Activated naive CD8-positive, alpha-beta T cell treated with anti-CD3 and anti-CD28 coated beads, Interleukin-2, amount 50 U/mL, for 24 hours (primary cell): ENCODE measurements at regions not wholly inside any gene's neighbourhood (a gene's known extent, or its start where the extent isn't known, plus 50 kb on each side); places are given as distances from the start of the nearest gene placed in this dataset.

Experiments used
- ATAC-seq: fragments of 150-1000 bp; cut with Tn5 transposase; one replicate; pipeline ENCODE4 v1.10.0; 2021
- DNase-seq: peaks from one replicate; pipeline ENCODE4 v3.0.0; 2021
- H3K27ac Mint-ChIP-seq: one replicate; pipeline ENCODE4 v1.8.0; 2021; ENCODE audit warnings: mild to moderate bottlenecking, mixed read lengths
- H3K27me3 Mint-ChIP-seq: one replicate; pipeline ENCODE4 v1.8.0; 2021; ENCODE audit warnings: mixed read lengths
- H3K36me3 Mint-ChIP-seq: one replicate; pipeline ENCODE4 v1.8.0; 2021; ENCODE audit warnings: low read depth, mixed read lengths
- H3K4me1 Mint-ChIP-seq: one replicate; pipeline ENCODE4 v1.8.0; 2021; ENCODE audit warnings: mixed read lengths
- H3K4me3 Mint-ChIP-seq: one replicate; pipeline ENCODE4 v1.8.0; 2021; ENCODE audit warnings: mild to moderate bottlenecking, moderate library complexity, mixed read lengths
- H3K9me3 Mint-ChIP-seq: one replicate; pipeline ENCODE4 v1.8.0; 2021; ENCODE audit warnings: mixed read lengths

GRCh38 chr17:11035681-11036080, 197.8 kb upstream of the PIRT start:
- Mint-ChIP-seq H3K27me3 (no peaks in the 10 kb centered on the region), H3K36me3 (no peaks in the 10 kb centered on the region), H3K9me3 (peaks cover 13% of the 10 kb centered on the region), H3K4me1 (no peaks in the 10 kb centered on the region), H3K4me3 (no peak overlapping the region), H3K27ac (no peak overlapping the region)
- DNase-seq (no peak), ATAC-seq (no peak)

GRCh38 chr17:11031787-11032186, 193.9 kb upstream of the PIRT start:
- Mint-ChIP-seq H3K4me3 (no peak overlapping the region), H3K36me3 (no peaks in the 10 kb centered on the region), H3K27me3 (no peaks in the 10 kb centered on the region), H3K9me3 (peaks cover 13% of the 10 kb centered on the region), H3K27ac (no peak overlapping the region), H3K4me1 (no peaks in the 10 kb centered on the region)
- ATAC-seq (no peak), DNase-seq (no peak)

- Mint-ChIP-seq H3K4me3 (no peak overlapping the region), H3K4me1 (no peaks in the 10 kb centered on the region)
- no peak for DNase-seq
Measured at GRCh38 chr17:11029791-11030190, 191.9 kb upstream of the PIRT start.

GRCh38 chr17:11028349-11028748, 190.5 kb upstream of the PIRT start:
- Mint-ChIP-seq H3K27me3 (no peaks in the 10 kb centered on the region), H3K9me3 (peaks cover 13% of the 10 kb centered on the region), H3K27ac (no peak overlapping the region), H3K4me1 (no peaks in the 10 kb centered on the region), H3K4me3 (no peak overlapping the region), H3K36me3 (no peaks in the 10 kb centered on the region)
- ATAC-seq, result no peak
- no peak for DNase-seq

More at GRCh38 chr17:11029791-11030190, 191.9 kb upstream of the PIRT start:
- H3K27me3 Mint-ChIP-seq, result no peaks in the 10 kb centered on the region
- ATAC-seq, result no peak
- H3K27ac Mint-ChIP-seq, result no peak overlapping the region
- no peaks in the 10 kb centered on the region for H3K36me3 Mint-ChIP-seq
- H3K9me3 Mint-ChIP-seq, result peaks cover 13% of the 10 kb centered on the region

GRCh38 chr17:11026903-11027302, 189.0 kb upstream of the PIRT start:
- Mint-ChIP-seq H3K36me3 (no peaks in the 10 kb centered on the region), H3K27ac (no peak overlapping the region), H3K27me3 (no peaks in the 10 kb centered on the region), H3K4me1 (no peaks in the 10 kb centered on the region), H3K9me3 (peaks cover 6% of the 10 kb centered on the region), H3K4me3 (no peak overlapping the region)
- ATAC-seq (no peak), DNase-seq (no peak)

GRCh38 chr17:11023639-11024479, 186.0 kb upstream of the PIRT start:
- Mint-ChIP-seq H3K9me3 (no peaks in the 10 kb centered on the region), H3K36me3 (no peaks in the 10 kb centered on the region), H3K27ac (no peak overlapping the region), H3K4me1 (no peaks in the 10 kb centered on the region), H3K27me3 (peaks cover 4% of the 10 kb centered on the region), H3K4me3 (no peak overlapping the region)
- ATAC-seq, result no peak
- no peak for DNase-seq

GRCh38 chr17:11006530-11006929, 168.6 kb upstream of the PIRT start:
- ATAC-seq, result no peak
- DNase-seq, result no peak
- H3K4me1 Mint-ChIP-seq, result no peaks in the 10 kb centered on the region
- H3K9me3 Mint-ChIP-seq, result peaks cover 10% of the 10 kb centered on the region
- no peaks in the 10 kb centered on the region for H3K36me3 Mint-ChIP-seq
- H3K27ac Mint-ChIP-seq, result no peak overlapping the region
- H3K4me3 Mint-ChIP-seq, result no peak overlapping the region
- peaks cover 2% of the 10 kb centered on the region for H3K27me3 Mint-ChIP-seq

- DNase-seq (no peak), ATAC-seq (no peak)
- peaks cover 9% of the 10 kb centered on the region for H3K9me3 Mint-ChIP-seq
- H3K27me3 Mint-ChIP-seq, result peaks cover 2% of the 10 kb centered on the region
- no peaks in the 10 kb centered on the region for H3K4me1 Mint-ChIP-seq
- no peaks in the 10 kb centered on the region for H3K36me3 Mint-ChIP-seq
- no peak overlapping the region for H3K4me3 Mint-ChIP-seq
- H3K27ac Mint-ChIP-seq, result no peak overlapping the region
Measured at GRCh38 chr17:11005940-11006339, 168.1 kb upstream of the PIRT start.

- peaks cover 4% of the 10 kb centered on the region for H3K9me3 Mint-ChIP-seq
- H3K27me3 Mint-ChIP-seq, result peaks cover 2% of the 10 kb centered on the region
- no peaks in the 10 kb centered on the region for H3K36me3 Mint-ChIP-seq
- H3K4me3 Mint-ChIP-seq, result no peak overlapping the region
- DNase-seq (no peak), ATAC-seq (no peak)
- H3K4me1 Mint-ChIP-seq, result no peaks in the 10 kb centered on the region
- H3K27ac Mint-ChIP-seq, result no peak overlapping the region
Measured at GRCh38 chr17:11002417-11002816, 164.5 kb upstream of the PIRT start.

- Mint-ChIP-seq H3K27ac (no peak overlapping the region), H3K4me1 (no peaks in the 10 kb centered on the region), H3K36me3 (no peaks in the 10 kb centered on the region), H3K9me3 (no peaks in the 10 kb centered on the region), H3K4me3 (no peak overlapping the region), H3K27me3 (no peaks in the 10 kb centered on the region)
- DNase-seq (no peak), ATAC-seq (no peak)
Measured at GRCh38 chr17:11001651-11002050, 163.8 kb upstream of the PIRT start.

- no peak for ATAC-seq
- H3K4me3 Mint-ChIP-seq, result no peak overlapping the region
Measured at GRCh38 chr17:10999484-10999883, 161.6 kb upstream of the PIRT start.

GRCh38 chr17:10993126-10993525, 155.2 kb upstream of the PIRT start:
- H3K4me1 Mint-ChIP-seq, result no peaks in the 10 kb centered on the region
- H3K36me3 Mint-ChIP-seq, result no peaks in the 10 kb centered on the region
- H3K27me3 Mint-ChIP-seq, result peaks cover 5% of the 10 kb centered on the region
- no peak overlapping the region for H3K27ac Mint-ChIP-seq
- H3K9me3 Mint-ChIP-seq, result no peaks in the 10 kb centered on the region
- H3K4me3 Mint-ChIP-seq, result no peak overlapping the region
- ATAC-seq (no peak), DNase-seq (no peak)

More at GRCh38 chr17:10999484-10999883, 161.6 kb upstream of the PIRT start:
- Mint-ChIP-seq H3K27ac (no peak overlapping the region), H3K36me3 (no peaks in the 10 kb centered on the region), H3K9me3 (no peaks in the 10 kb centered on the region), H3K4me1 (no peaks in the 10 kb centered on the region), H3K27me3 (peaks cover 2% of the 10 kb centered on the region)
- DNase-seq, result no peak

GRCh38 chr17:10992106-10992880, 154.4 kb upstream of the PIRT start:
- Mint-ChIP-seq H3K36me3 (no peaks in the 10 kb centered on the region), H3K27ac (no peak overlapping the region), H3K27me3 (peaks cover 5% of the 10 kb centered on the region), H3K4me3 (no peak overlapping the region), H3K9me3 (no peaks in the 10 kb centered on the region), H3K4me1 (no peaks in the 10 kb centered on the region)
- ATAC-seq, result no peak
- no peak for DNase-seq

GRCh38 chr17:10987786-10988185, 149.9 kb upstream of the PIRT start:
- ATAC-seq (no peak), DNase-seq (no peak)
- Mint-ChIP-seq H3K27ac (no peak overlapping the region), H3K4me1 (no peaks in the 10 kb centered on the region), H3K9me3 (no peaks in the 10 kb centered on the region), H3K36me3 (no peaks in the 10 kb centered on the region), H3K27me3 (peaks cover under 1% of the 10 kb centered on the region), H3K4me3 (no peak overlapping the region)

- Mint-ChIP-seq H3K4me3 (no peak overlapping the region), H3K36me3 (no peaks in the 10 kb centered on the region), H3K4me1 (no peaks in the 10 kb centered on the region), H3K9me3 (no peaks in the 10 kb centered on the region), H3K27me3 (no peaks in the 10 kb centered on the region), H3K27ac (no peak overlapping the region)
- ATAC-seq (no peak), DNase-seq (no peak)
Measured at GRCh38 chr17:10984220-10984619, 146.3 kb upstream of the PIRT start.
